CD14-positive monocyte (primary cell): ENCODE measurements at regions not wholly inside any gene's neighbourhood (a gene's known extent, or its start where the extent isn't known, plus 50 kb on each side); places are given as distances from the start of the nearest gene placed in this dataset.

ENCODE experiments used
- DNase-seq, 3 donors: peaks; one replicate each; pipeline ENCODE4 v3.0.0-alpha.2; 2011 to 2022
- H2AFZ ChIP-seq: 2 replicates; pipeline ENCODE4 v1.6.0; 2012; ENCODE audit warnings: mild to moderate bottlenecking, low read depth, low read length, inconsistent platforms; ENCODE audit not compliant: insufficient read depth, poor library complexity, severe bottlenecking
- H3K27ac ChIP-seq, 2 donors: 1 replicate in 1 of 2; 2 replicates in 1 of 2; pipeline ENCODE4 v1.5.1; 2012 to 2013; ENCODE audit warnings: low read length in 2 of 2, control low read depth in 1 of 2, inconsistent platforms in 1 of 2, low read depth in 1 of 2, mild to moderate bottlenecking in 1 of 2
- H3K27me3 ChIP-seq, 2 donors: one replicate each; pipeline versions ENCODE4 v1.6.0 to v1.6.1; 2011 to 2013; ENCODE audit warnings: low read length in 2 of 2; ENCODE audit not compliant: control insufficient read depth in 2 of 2, insufficient read depth in 2 of 2
- H3K36me3 ChIP-seq, 2 donors: replicated peaks in 1 of 2; 1 replicate in 1 of 2; 2 replicates in 1 of 2; pipeline versions ENCODE4 v1.5.1 to v1.6.1; 2012 to 2013; ENCODE audit warnings: low read length in 2 of 2, control low read depth in 1 of 2, inconsistent platforms in 1 of 2, mild to moderate bottlenecking in 1 of 2; ENCODE audit not compliant: insufficient read depth in 2 of 2, control insufficient read depth in 1 of 2
- H3K4me1 ChIP-seq, 2 donors: 1 replicate in 1 of 2; 2 replicates in 1 of 2; pipeline versions ENCODE4 v1.5.1 to v1.6.1; 2012 to 2013; ENCODE audit warnings: low read length in 2 of 2, control low read depth in 1 of 2, inconsistent platforms in 1 of 2, mild to moderate bottlenecking in 1 of 2, moderate library complexity in 1 of 2; ENCODE audit not compliant: insufficient read depth in 2 of 2, control insufficient read depth in 1 of 2
- H3K4me2 ChIP-seq: replicated peaks from 2 replicates; pipeline ENCODE3; 2012; ENCODE audit warnings: low read length, moderate library complexity, mild to moderate bottlenecking; ENCODE audit not compliant: poor library complexity, severe bottlenecking; ENCODE audit errors: extremely low read depth
- H3K4me3 ChIP-seq, 3 experiments: fragments of 200-600 bp in 1 of 3; sonication (generic) in 1 of 3; replicated peaks in 1 of 3; 1 replicate in 2 of 3; 2 replicates in 1 of 3; pipeline ENCODE4 v1.5.1; 2011 to 2013; ENCODE audit warnings: low read length in 3 of 3, mild to moderate bottlenecking in 3 of 3, control low read depth in 2 of 3, low read depth in 2 of 3, inconsistent platforms in 1 of 3, moderate library complexity in 1 of 3
- H3K79me2 ChIP-seq: 2 replicates; pipeline ENCODE4 v1.6.0; 2012; ENCODE audit warnings: mild to moderate bottlenecking, control low read depth, inconsistent platforms, low read length, moderate library complexity; ENCODE audit not compliant: insufficient read depth
- H3K9ac ChIP-seq: 2 replicates; pipeline ENCODE4 v1.6.0; 2017; ENCODE audit warnings: low read length, mild to moderate bottlenecking; ENCODE audit not compliant: insufficient read depth, poor library complexity, severe bottlenecking
- H3K9me3 ChIP-seq, 2 donors: replicated peaks in 1 of 2; 1 replicate in 1 of 2; 2 replicates in 1 of 2; pipeline versions ENCODE4 v1.5.1 to v1.6.1; 2012 to 2013; ENCODE audit warnings: low read length in 2 of 2, control low read depth in 1 of 2; ENCODE audit not compliant: control insufficient read depth in 1 of 2, insufficient read depth in 1 of 2
- H4K20me1 ChIP-seq: 2 replicates; pipeline ENCODE4 v1.6.0; 2012; ENCODE audit warnings: mild to moderate bottlenecking, low read length, control low read depth, moderate library complexity; ENCODE audit not compliant: insufficient read depth
- H3K27ac Mint-ChIP-seq, 7 donors: one replicate each; pipeline ENCODE4 v1.8.0; 2020; ENCODE audit warnings: mild to moderate bottlenecking in 7 of 7, mixed read lengths in 7 of 7, moderate library complexity in 6 of 7, inconsistent platforms in 2 of 7
- H3K27me3 Mint-ChIP-seq, 3 donors: one replicate each; pipeline ENCODE4 v1.8.0; 2021 to 2022; ENCODE audit warnings: low read depth in 3 of 3, mild to moderate bottlenecking in 3 of 3, mixed read lengths in 3 of 3, moderate library complexity in 3 of 3, inconsistent platforms in 1 of 3
- H3K36me3 Mint-ChIP-seq, 2 donors: one replicate each; pipeline ENCODE4 v1.8.0; 2020; ENCODE audit warnings: mixed read lengths in 2 of 2, inconsistent platforms in 1 of 2, mild to moderate bottlenecking in 1 of 2
- H3K4me1 Mint-ChIP-seq: one replicate; pipeline ENCODE4 v1.8.0; 2020; ENCODE audit warnings: mild to moderate bottlenecking, mixed read lengths
- H3K4me3 Mint-ChIP-seq, 2 donors: one replicate each; pipeline ENCODE4 v1.8.0; 2020; ENCODE audit warnings: mild to moderate bottlenecking in 2 of 2, mixed read lengths in 2 of 2, moderate library complexity in 1 of 2
- H3K9me3 Mint-ChIP-seq, 7 donors: one replicate each; pipeline ENCODE4 v1.8.0; 2020 to 2022; ENCODE audit warnings: mixed read lengths in 7 of 7, mild to moderate bottlenecking in 6 of 7, moderate library complexity in 6 of 7, inconsistent platforms in 2 of 7
- CTCF ChIP-seq: fragments of 200-600 bp; IDR thresholded peaks from one replicate; pipeline ENCODE4 v1.8.0; 2022; ENCODE audit warnings: antibody characterized with exemption, mild to moderate bottlenecking
- WGBS: methylation state at CpG from one replicate; pipeline ENCODE4 v1.1.5; 2013; ENCODE audit warnings: missing lambda C conversion rate; ENCODE audit not compliant: insufficient coverage; 5-methylcytosine and 5-hydroxymethylcytosine counted together
- intact Hi-C, 2 donors: fragments of 100-400 bp; cut with micrococcal nuclease; formaldehyde crosslinking; loops; one replicate each; pipeline versions ENCODE4 v1.15.0 to v1.15.1; 2023

- peaks cover 0 to 15% (median 11%) of the 10 kb centered on the region in 3 donors for H3K27me3 Mint-ChIP-seq
- no peak overlapping the region for H3K9ac ChIP-seq
- H4K20me1 ChIP-seq, result no peaks in the 10 kb centered on the region
- no peak for DNase-seq
- H3K4me1 ChIP-seq, result no peaks in the 10 kb centered on the region
- H3K27me3 ChIP-seq, result no peaks in the 10 kb centered on the region
- TF ChIP-seq CTCF, result no peak
- H3K4me2 ChIP-seq, result no peak overlapping the region
- no peak overlapping the region for H2AFZ ChIP-seq
- intact Hi-C loops, result no loop called here
- WGBS, result 60% methylated on average over 1 of the region's 3 CpGs
- H3K9me3 Mint-ChIP-seq, result peaks cover 0 to 8% (median 4%) of the 10 kb centered on the region in 7 donors
- H3K79me2 ChIP-seq, result no peaks in the 10 kb centered on the region
- no peak overlapping the region for H3K4me3 ChIP-seq
- no peak overlapping the region for H3K27ac ChIP-seq
- H3K36me3 Mint-ChIP-seq, result no peaks in the 10 kb centered on the region
- H3K4me1 Mint-ChIP-seq, result no peaks in the 10 kb centered on the region
- H3K4me3 Mint-ChIP-seq, result no peak overlapping the region
- H3K9me3 ChIP-seq, result no peaks in the 10 kb centered on the region
- no peak overlapping the region for H3K27ac Mint-ChIP-seq
- H3K36me3 ChIP-seq, result no peaks in the 10 kb centered on the region
Observed at GRCh38 chr1:38614861-38615260, 244.7 kb downstream of the RRAGC start.

GRCh38 chr1:38613996-38614395 is 245.6 kb downstream of the RRAGC start:
- Histone ChIP-seq H3K9me3 (no peaks in the 10 kb centered on the region), H3K79me2 (no peaks in the 10 kb centered on the region), H3K27me3 (no peaks in the 10 kb centered on the region), H3K27ac (no peak overlapping the region), H3K4me1 (no peaks in the 10 kb centered on the region), H2AFZ (no peak overlapping the region), H3K4me2 (no peak overlapping the region), H3K4me3 (no peak overlapping the region), H4K20me1 (no peaks in the 10 kb centered on the region), H3K9ac (no peak overlapping the region), H3K36me3 (no peaks in the 10 kb centered on the region)
- Mint-ChIP-seq H3K4me3 (no peak overlapping the region), H3K27ac (no peak overlapping the region), H3K9me3 (peaks cover 0 to 8% (median 4%) of the 10 kb centered on the region in 7 donors), H3K27me3 (peaks cover 0 to 15% (median 9%) of the 10 kb centered on the region in 3 donors), H3K36me3 (no peaks in the 10 kb centered on the region), H3K4me1 (no peaks in the 10 kb centered on the region)
- no peak for TF ChIP-seq CTCF
- intact Hi-C loops, result no loop called here
- no peak for DNase-seq
- 98% methylated on average over 5 of the region's 8 CpGs for WGBS
